GM23338 (cell line): ENCODE measurements at regions not wholly inside any gene's neighbourhood (a gene's known extent, or its start where the extent isn't known, plus 50 kb on each side); places are given as distances from the start of the nearest gene placed in this dataset.

Experiments used
- ATAC-seq: fragments of 200-7000 bp; cut with Tn5 transposase; 3 replicates; pipeline ENCODE4 v1.9.1; 2020
- DNase-seq: peaks from one replicate; pipeline ENCODE4 v3.0.0-alpha.2; 2015; ENCODE audit warnings: low spot score
- H2AFZ ChIP-seq: fragments of 200-600 bp; sonication (generic); 2 replicates; pipeline ENCODE4 v1.8.0; 2016; ENCODE audit warnings: antibody characterized with exemption, mild to moderate bottlenecking, moderate library complexity
- H3F3A ChIP-seq: fragments of 200-600 bp; sonication (generic); replicated peaks from 2 replicates; pipeline ENCODE4 v1.8.0; 2017; ENCODE audit warnings: antibody characterized with exemption, mixed run types, low read depth
- H3K27ac ChIP-seq: fragments of 200-600 bp; sonication (generic); 2 replicates; pipeline ENCODE4 v1.6.1; 2016; ENCODE audit warnings: low read depth
- H3K27me3 ChIP-seq: fragments of 200-600 bp; sonication (generic); 2 replicates; pipeline ENCODE4 v1.8.0; 2016; ENCODE audit warnings: mild to moderate bottlenecking, mixed run types, moderate library complexity; ENCODE audit not compliant: insufficient read depth
- H3K36me3 ChIP-seq: fragments of 200-600 bp; sonication (generic); 2 replicates; pipeline ENCODE4 v1.8.0; 2016; ENCODE audit warnings: mild to moderate bottlenecking; ENCODE audit not compliant: insufficient read depth
- H3K4me1 ChIP-seq: fragments of 200-600 bp; sonication (generic); 2 replicates; pipeline ENCODE4 v1.8.0; 2016; ENCODE audit warnings: mild to moderate bottlenecking, moderate library complexity; ENCODE audit not compliant: insufficient read depth
- H3K4me2 ChIP-seq: fragments of 200-600 bp; sonication (generic); 2 replicates; pipeline ENCODE4 v1.7.1; 2017; ENCODE audit warnings: mixed run types
- H3K4me3 ChIP-seq: fragments of 200-600 bp; sonication (generic); 2 replicates; pipeline ENCODE4 v1.6.1; 2016; ENCODE audit warnings: mixed run types
- H3K79me2 ChIP-seq: fragments of 200-600 bp; sonication (generic); replicated peaks from 2 replicates; pipeline ENCODE4 v1.8.0; 2017; ENCODE audit warnings: mild to moderate bottlenecking; ENCODE audit not compliant: insufficient read depth
- H3K9me2 ChIP-seq: fragments of 200-600 bp; sonication (generic); 2 replicates; pipeline ENCODE4 v1.8.0; 2017; ENCODE audit not compliant: insufficient read depth
- H4K20me1 ChIP-seq: fragments of 200-600 bp; sonication (generic); replicated peaks from 2 replicates; pipeline ENCODE4 v1.8.0; 2017; ENCODE audit warnings: mild to moderate bottlenecking; ENCODE audit not compliant: insufficient read depth
- H3K27ac Mint-ChIP-seq: 2 replicates; pipeline ENCODE4 v1.8.0; 2020; ENCODE audit warnings: inconsistent platforms, mild to moderate bottlenecking, moderate library complexity, mixed read lengths
- H3K27me3 Mint-ChIP-seq: 3 replicates; pipeline ENCODE4 v1.8.0; 2022; ENCODE audit warnings: low read depth, mild to moderate bottlenecking, moderate library complexity, mixed read lengths, inconsistent platforms; ENCODE audit not compliant: insufficient read depth, poor library complexity
- H3K36me3 Mint-ChIP-seq: 3 replicates; pipeline ENCODE4 v1.8.0; 2021; ENCODE audit warnings: low read depth, mild to moderate bottlenecking, inconsistent platforms, moderate library complexity, mixed read lengths
- H3K4me1 Mint-ChIP-seq: 3 replicates; pipeline ENCODE4 v1.8.0; 2020; ENCODE audit warnings: mild to moderate bottlenecking, inconsistent platforms, mixed read lengths
- H3K4me3 Mint-ChIP-seq: 3 replicates; pipeline ENCODE4 v1.8.0; 2021; ENCODE audit warnings: moderate library complexity, mild to moderate bottlenecking, inconsistent platforms, mixed read lengths
- H3K9me3 Mint-ChIP-seq: 3 replicates; pipeline ENCODE4 v1.8.0; 2020; ENCODE audit warnings: moderate library complexity, mild to moderate bottlenecking, inconsistent platforms, mixed read lengths
- CREB1 ChIP-seq: fragments of 250-450 bp; sonication (Bioruptor Pico); IDR thresholded peaks from 2 replicates; pipeline ENCODE4 v1.5.0; 2020; ENCODE audit warnings: low read depth, mild to moderate bottlenecking, moderate library complexity
- CTCF ChIP-seq, 2 experiments: fragments of 200-600 bp in 1 of 2; sonication (generic) in 1 of 2; conservative IDR thresholded peaks; 2 replicates each; pipeline versions ENCODE4 v1.5.1 to v1.6.1; 2016 to 2017; ENCODE audit warnings: antibody characterized with exemption in 2 of 2, low read depth in 2 of 2, mild to moderate bottlenecking in 2 of 2, moderate library complexity in 1 of 2
- EZH2 ChIP-seq: fragments of 200-600 bp; sonication (generic); IDR thresholded peaks from one replicate; pipeline ENCODE4 v1.8.0; 2017; ENCODE audit warnings: antibody characterized with exemption, mild to moderate bottlenecking, low read depth; ENCODE audit not compliant: unreplicated experiment
- JUNB ChIP-seq: IDR thresholded peaks from one replicate; pipeline ENCODE4 v1.6.1; 2016; ENCODE audit warnings: antibody characterized with exemption; ENCODE audit not compliant: unreplicated experiment
- NANOG ChIP-seq: IDR thresholded peaks from 2 replicates; pipeline ENCODE4 v1.6.1; 2016; ENCODE audit warnings: antibody characterized with exemption, borderline replicate concordance
- POLR2AphosphoS5 ChIP-seq: IDR thresholded peaks from 2 replicates; pipeline ENCODE4 v1.6.1; 2016; ENCODE audit warnings: antibody characterized with exemption, low read depth
- STAT1 ChIP-seq: IDR thresholded peaks from one replicate; pipeline ENCODE4 v1.6.1; 2016; ENCODE audit warnings: antibody characterized with exemption; ENCODE audit not compliant: unreplicated experiment
- ZNF114 ChIP-seq: fragments of 250-450 bp; sonication (Bioruptor Pico); IDR thresholded peaks from 2 replicates; pipeline ENCODE4 v1.5.0; 2020; ENCODE audit warnings: mild to moderate bottlenecking, moderate library complexity
- ZNF331 ChIP-seq: fragments of 250-450 bp; sonication (Bioruptor Pico); IDR thresholded peaks from 2 replicates; pipeline ENCODE4 v1.5.0; 2020; ENCODE audit warnings: low read depth, mild to moderate bottlenecking, moderate library complexity
- TF ChIP-seq, protein P1 (sequence below): IDR thresholded peaks from one replicate; pipeline ENCODE4 v1.6.1; 2018; ENCODE audit warnings: antibody characterized with exemption; ENCODE audit not compliant: unreplicated experiment

DNA sequence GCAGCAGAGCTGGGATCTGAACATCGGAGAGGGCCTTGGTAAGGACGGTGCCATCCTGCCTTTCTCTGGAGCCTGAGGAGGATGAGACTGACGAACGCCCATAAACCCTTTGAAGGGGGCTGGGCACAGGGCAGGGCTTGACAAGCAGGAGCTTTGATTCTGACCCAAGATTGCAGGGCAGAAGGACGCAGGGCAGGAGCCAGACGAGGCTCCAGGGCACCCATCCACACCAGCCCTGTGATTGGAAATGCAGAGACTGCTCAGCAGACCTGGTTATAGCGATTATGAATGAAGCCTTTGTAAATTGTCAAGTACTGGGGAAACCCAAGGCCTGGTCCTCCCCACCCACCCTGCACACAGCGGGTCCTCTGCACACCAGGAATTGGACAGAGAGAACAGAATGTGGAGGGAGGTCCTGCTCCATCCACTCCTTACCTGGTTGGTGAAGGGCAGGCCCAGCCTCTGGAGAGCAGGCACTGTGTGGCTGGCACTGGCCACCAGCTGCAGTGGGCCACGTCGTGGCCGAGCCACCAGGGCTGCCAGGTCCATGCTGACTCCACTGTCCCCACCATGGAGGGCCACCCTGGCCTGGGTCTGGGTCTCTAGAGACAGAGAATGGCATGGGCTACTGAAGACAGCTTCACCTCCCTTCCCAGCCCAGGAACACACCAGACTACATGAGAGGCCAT lies 68.8 kb downstream of the RMI2 start:
- H2AFZ ChIP-seq = no peak overlapping the region
- no peak overlapping the region for H3K4me3 ChIP-seq
- H3K79me2 ChIP-seq = no peaks in the 10 kb centered on the region
- Mint-ChIP-seq H3K27ac (no peak overlapping the region), H3K4me3 (no peak overlapping the region), H3K36me3 (no peaks in the 10 kb centered on the region), H3K4me1 (peaks cover 9% of the 10 kb centered on the region), H3K9me3 (peaks cover 3% of the 10 kb centered on the region; the same call in 1 of the 3 replicates), H3K27me3 (no peaks in the 10 kb centered on the region)
- TF ChIP-seq ZNF331 (no peak), CTCF (conservative IDR thresholded peaks at IDR 0.05; ENCODE audit: low read depth in 2 of 2) (no peak), STAT1 (no peak), ZNF114 (no peak), EZH2 (no peak), NANOG (no peak), JUNB (no peak), CREB1 (CRISPR knock-in tag) (no peak), POLR2AphosphoS5 (no peak)
- TF ChIP-seq, protein P1, sequence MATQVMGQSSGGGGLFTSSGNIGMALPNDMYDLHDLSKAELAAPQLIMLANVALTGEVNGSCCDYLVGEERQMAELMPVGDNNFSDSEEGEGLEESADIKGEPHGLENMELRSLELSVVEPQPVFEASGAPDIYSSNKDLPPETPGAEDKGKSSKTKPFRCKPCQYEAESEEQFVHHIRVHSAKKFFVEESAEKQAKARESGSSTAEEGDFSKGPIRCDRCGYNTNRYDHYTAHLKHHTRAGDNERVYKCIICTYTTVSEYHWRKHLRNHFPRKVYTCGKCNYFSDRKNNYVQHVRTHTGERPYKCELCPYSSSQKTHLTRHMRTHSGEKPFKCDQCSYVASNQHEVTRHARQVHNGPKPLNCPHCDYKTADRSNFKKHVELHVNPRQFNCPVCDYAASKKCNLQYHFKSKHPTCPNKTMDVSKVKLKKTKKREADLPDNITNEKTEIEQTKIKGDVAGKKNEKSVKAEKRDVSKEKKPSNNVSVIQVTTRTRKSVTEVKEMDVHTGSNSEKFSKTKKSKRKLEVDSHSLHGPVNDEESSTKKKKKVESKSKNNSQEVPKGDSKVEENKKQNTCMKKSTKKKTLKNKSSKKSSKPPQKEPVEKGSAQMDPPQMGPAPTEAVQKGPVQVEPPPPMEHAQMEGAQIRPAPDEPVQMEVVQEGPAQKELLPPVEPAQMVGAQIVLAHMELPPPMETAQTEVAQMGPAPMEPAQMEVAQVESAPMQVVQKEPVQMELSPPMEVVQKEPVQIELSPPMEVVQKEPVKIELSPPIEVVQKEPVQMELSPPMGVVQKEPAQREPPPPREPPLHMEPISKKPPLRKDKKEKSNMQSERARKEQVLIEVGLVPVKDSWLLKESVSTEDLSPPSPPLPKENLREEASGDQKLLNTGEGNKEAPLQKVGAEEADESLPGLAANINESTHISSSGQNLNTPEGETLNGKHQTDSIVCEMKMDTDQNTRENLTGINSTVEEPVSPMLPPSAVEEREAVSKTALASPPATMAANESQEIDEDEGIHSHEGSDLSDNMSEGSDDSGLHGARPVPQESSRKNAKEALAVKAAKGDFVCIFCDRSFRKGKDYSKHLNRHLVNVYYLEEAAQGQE = no peak
- no peaks in the 10 kb centered on the region for H3K27me3 ChIP-seq
- H3K9me2 ChIP-seq = no peaks in the 10 kb centered on the region
- no peaks in the 10 kb centered on the region for H3K4me1 ChIP-seq
- no peak for ATAC-seq
- no peak overlapping the region for H3K4me2 ChIP-seq
- H3K36me3 ChIP-seq = no peaks in the 10 kb centered on the region
- no peaks in the 10 kb centered on the region for H3F3A ChIP-seq
- H3K27ac ChIP-seq = no peak overlapping the region
- no peaks in the 10 kb centered on the region for H4K20me1 ChIP-seq
- no peak for DNase-seq
